Muscle layer of duodenum (tissue), 2 donors: ENCODE measurements at regions not wholly inside any gene's neighbourhood (a gene's known extent, or its start where the extent isn't known, plus 50 kb on each side); places are given as distances from the start of the nearest gene placed in this dataset.

Experiments
- H3K27ac ChIP-seq: one replicate; pipeline ENCODE4 v1.7.0; 2013; ENCODE audit warnings: mild to moderate bottlenecking, low read length
- H3K27me3 ChIP-seq: one replicate; pipeline ENCODE4 v1.7.0; 2013; ENCODE audit warnings: low read depth, mild to moderate bottlenecking, control low read depth, low read length
- H3K36me3 ChIP-seq, 2 donors: one replicate each; pipeline ENCODE4 v1.7.0; 2013; ENCODE audit warnings: low read length in 2 of 2, control low read depth in 1 of 2, mild to moderate bottlenecking in 1 of 2; ENCODE audit not compliant: insufficient read depth in 2 of 2, control insufficient read depth in 1 of 2
- H3K4me1 ChIP-seq, 2 donors: one replicate each; pipeline ENCODE4 v1.7.0; 2013; ENCODE audit warnings: low read length in 2 of 2, mild to moderate bottlenecking in 2 of 2, control low read depth in 1 of 2, moderate library complexity in 1 of 2; ENCODE audit not compliant: insufficient read depth in 2 of 2, control insufficient read depth in 1 of 2
- H3K4me3 ChIP-seq, 2 donors: one replicate each; pipeline ENCODE4 v1.7.0; 2013; ENCODE audit warnings: low read length in 2 of 2, low read depth in 1 of 2, mild to moderate bottlenecking in 1 of 2
- H3K9me3 ChIP-seq, 2 donors: one replicate each; pipeline ENCODE4 v1.7.0; 2013; ENCODE audit warnings: low read length in 2 of 2, control low read depth in 1 of 2, mild to moderate bottlenecking in 1 of 2; ENCODE audit not compliant: control insufficient read depth in 1 of 2
- donor health status: healthy.

GRCh38 chr13:81318231-81319019 lies 977.5 kb upstream of the SPRY2 start:
- no peaks in the 10 kb centered on the region for H3K27me3 ChIP-seq
- no peaks in the 10 kb centered on the region for H3K9me3 ChIP-seq
- H3K4me3 ChIP-seq = no peak overlapping the region
- H3K36me3 ChIP-seq = no peaks in the 10 kb centered on the region
- no peak overlapping the region for H3K27ac ChIP-seq
- H3K4me1 ChIP-seq = no peaks in the 10 kb centered on the region

- Histone ChIP-seq H3K27me3 (no peaks in the 10 kb centered on the region), H3K4me3 (no peak overlapping the region), H3K36me3 (no peaks in the 10 kb centered on the region), H3K9me3 (no peaks in the 10 kb centered on the region), H3K4me1 (no peaks in the 10 kb centered on the region), H3K27ac (no peak overlapping the region)
These were observed 973.5 kb upstream of the SPRY2 start for GRCh38 chr13:81314461-81314860.

GRCh38 chr13:81305928-81306327 lies 965.0 kb upstream of the SPRY2 start:
- H3K36me3 ChIP-seq = no peaks in the 10 kb centered on the region
- no peaks in the 10 kb centered on the region for H3K27me3 ChIP-seq
- no peak overlapping the region for H3K4me3 ChIP-seq
- no peaks in the 10 kb centered on the region for H3K4me1 ChIP-seq
- H3K27ac ChIP-seq = no peak overlapping the region
- H3K9me3 ChIP-seq = no peaks in the 10 kb centered on the region

DNA sequence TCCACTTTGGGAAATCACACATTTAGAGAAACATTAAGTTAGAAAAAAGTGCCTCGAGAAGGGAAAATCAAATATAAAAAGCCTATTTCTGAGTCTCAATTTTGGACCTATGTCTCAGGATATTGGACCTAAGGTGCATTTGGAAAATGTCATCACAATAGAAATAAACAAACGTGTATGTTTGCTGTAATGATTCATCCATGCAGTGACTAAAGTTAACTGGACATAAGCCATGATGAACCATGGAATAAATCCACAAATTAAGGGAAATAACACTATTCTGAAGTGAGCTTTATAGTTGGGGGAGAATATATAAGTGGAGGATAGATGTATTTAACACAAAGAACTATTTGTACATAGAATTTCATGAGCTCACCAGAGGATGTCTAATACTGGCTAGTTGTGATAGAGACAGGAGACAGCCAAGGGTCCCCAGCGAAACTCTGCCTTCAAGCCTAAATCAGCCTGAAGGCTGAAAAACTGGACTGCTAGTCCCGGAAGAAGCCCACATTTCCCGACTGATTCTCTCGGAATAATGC lies 963.3 kb upstream of the SPRY2 start:
- no peaks in the 10 kb centered on the region for H3K27me3 ChIP-seq

GRCh38 chr13:81302677-81303076 lies 961.8 kb upstream of the SPRY2 start:
- H3K9me3 ChIP-seq = no peaks in the 10 kb centered on the region
- no peak overlapping the region for H3K27ac ChIP-seq
- H3K4me3 ChIP-seq = no peak overlapping the region
- no peaks in the 10 kb centered on the region for H3K4me1 ChIP-seq
- no peaks in the 10 kb centered on the region for H3K36me3 ChIP-seq
- H3K27me3 ChIP-seq = no peaks in the 10 kb centered on the region

More for the DNA sequence above, 963.3 kb upstream of the SPRY2 start:
- H3K4me3 ChIP-seq = no peak overlapping the region
- no peak overlapping the region for H3K27ac ChIP-seq
- H3K9me3 ChIP-seq = no peaks in the 10 kb centered on the region
- H3K36me3 ChIP-seq = no peaks in the 10 kb centered on the region
- H3K4me1 ChIP-seq = no peaks in the 10 kb centered on the region

DNA sequence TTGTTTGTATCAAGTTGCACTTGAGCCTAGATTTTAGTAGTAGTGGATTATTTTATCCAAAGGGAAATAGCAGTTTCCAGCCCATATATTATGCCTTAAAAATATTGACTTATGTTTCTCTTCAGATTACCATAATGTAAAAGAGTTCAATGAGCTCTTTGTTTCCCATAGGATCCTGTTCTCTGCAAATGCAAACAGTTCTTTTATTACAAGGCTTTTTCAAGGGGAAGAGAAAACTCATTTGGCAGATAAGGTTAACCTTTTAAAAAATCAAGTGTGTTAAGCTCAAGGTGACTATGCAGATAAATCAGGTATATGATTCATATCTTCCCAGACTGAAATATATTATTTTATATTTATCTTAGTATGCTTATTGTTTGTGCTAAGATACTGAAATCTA lies 961.2 kb upstream of the SPRY2 start:
- H3K9me3 ChIP-seq = no peaks in the 10 kb centered on the region
- no peaks in the 10 kb centered on the region for H3K27me3 ChIP-seq
- no peaks in the 10 kb centered on the region for H3K36me3 ChIP-seq
- H3K27ac ChIP-seq = no peak overlapping the region
- H3K4me1 ChIP-seq = no peaks in the 10 kb centered on the region
- no peak overlapping the region for H3K4me3 ChIP-seq

DNA sequence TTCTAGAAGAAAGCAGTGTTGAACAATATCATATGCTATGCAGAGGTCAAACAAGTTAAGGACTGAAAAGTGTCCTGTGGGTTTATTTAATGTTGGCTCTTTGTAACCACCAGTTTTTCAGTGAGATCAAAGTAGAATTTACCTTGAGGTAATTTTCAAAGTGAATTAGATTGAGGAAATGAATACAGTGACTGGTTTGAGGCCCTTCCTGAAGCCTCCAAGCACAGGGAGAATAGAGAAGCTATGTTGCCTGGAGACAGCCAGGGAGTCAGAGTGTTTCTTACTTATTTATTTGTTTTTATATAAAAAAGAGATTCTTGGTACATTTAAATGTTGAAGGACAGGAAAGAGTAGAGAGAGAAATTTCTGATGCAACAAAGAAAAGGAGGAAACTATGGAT lies 954.3 kb upstream of the SPRY2 start:
- no peaks in the 10 kb centered on the region for H3K27me3 ChIP-seq
- no peak overlapping the region for H3K27ac ChIP-seq
- no peak overlapping the region for H3K4me3 ChIP-seq
- H3K4me1 ChIP-seq = no peaks in the 10 kb centered on the region
- no peaks in the 10 kb centered on the region for H3K9me3 ChIP-seq
- H3K36me3 ChIP-seq = no peaks in the 10 kb centered on the region

DNA sequence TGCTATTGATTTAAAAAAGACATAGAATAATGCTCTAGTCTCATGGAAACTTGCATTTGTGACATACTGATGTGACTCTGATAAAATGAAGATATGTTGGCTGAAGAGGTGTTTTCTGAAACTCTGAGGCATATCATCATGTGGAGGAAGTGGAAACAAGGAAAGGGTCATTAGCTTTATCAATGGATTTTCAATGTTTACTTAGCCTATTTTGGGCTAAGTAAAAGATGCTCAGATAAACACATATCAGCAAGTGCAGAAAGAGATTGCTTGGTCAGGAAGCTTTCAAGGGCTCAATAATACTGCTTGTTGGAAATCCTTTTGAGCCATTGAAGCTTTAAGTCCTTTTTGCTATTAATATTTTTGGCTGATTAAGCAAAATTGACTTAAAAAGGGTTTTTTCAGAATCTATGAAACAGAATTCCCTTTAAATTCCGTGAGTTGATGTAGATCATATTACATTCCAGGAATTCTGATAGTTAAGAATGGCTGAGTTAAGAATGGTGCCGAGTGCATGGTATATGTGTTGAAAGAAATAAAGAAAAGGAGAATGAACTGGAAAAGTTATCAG lies 952.8 kb upstream of the SPRY2 start:
- H3K9me3 ChIP-seq = no peaks in the 10 kb centered on the region
- no peaks in the 10 kb centered on the region for H3K36me3 ChIP-seq
- no peak overlapping the region for H3K27ac ChIP-seq
- no peak overlapping the region for H3K4me3 ChIP-seq
- no peaks in the 10 kb centered on the region for H3K4me1 ChIP-seq
- H3K27me3 ChIP-seq = no peaks in the 10 kb centered on the region

GRCh38 chr13:81283561-81283960 lies 942.6 kb upstream of the SPRY2 start:
- H3K36me3 ChIP-seq = no peaks in the 10 kb centered on the region
- no peaks in the 10 kb centered on the region for H3K27me3 ChIP-seq
- H3K27ac ChIP-seq = no peak overlapping the region
- no peaks in the 10 kb centered on the region for H3K4me1 ChIP-seq
- H3K4me3 ChIP-seq = no peak overlapping the region
- no peaks in the 10 kb centered on the region for H3K9me3 ChIP-seq

GRCh38 chr13:81283062-81283461 lies 942.1 kb upstream of the SPRY2 start:
- no peaks in the 10 kb centered on the region for H3K36me3 ChIP-seq
- H3K4me3 ChIP-seq = no peak overlapping the region
- no peaks in the 10 kb centered on the region for H3K9me3 ChIP-seq
- no peaks in the 10 kb centered on the region for H3K27me3 ChIP-seq
- no peaks in the 10 kb centered on the region for H3K4me1 ChIP-seq
- no peak overlapping the region for H3K27ac ChIP-seq

DNA sequence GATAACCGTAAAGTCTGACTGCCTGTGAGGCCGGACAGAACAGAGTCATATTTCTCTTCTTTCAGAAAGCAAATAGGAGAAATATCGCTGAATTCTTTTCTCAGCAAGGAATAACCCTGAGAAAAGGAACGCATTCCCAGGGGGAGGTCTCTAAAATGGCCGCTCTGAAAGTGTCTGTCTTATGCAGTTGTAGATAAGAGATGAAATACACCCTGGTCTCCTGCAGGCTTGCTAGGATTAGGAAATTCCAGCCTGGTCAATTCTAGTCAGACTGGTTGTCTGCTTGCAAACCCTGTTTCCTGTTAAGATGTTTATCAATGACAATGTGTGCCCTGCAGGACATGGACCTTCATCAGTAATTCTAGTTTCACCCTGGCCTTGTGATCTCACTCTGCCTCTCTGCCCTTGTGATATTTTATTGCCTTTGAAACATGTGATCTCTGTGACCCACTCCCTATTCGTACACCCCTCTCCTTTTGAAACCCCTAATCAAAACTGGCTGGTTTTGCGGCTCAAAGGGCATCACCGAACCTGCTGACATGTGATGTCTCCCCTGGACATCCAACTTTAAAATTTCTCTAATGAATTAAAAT lies 934.8 kb upstream of the SPRY2 start:
- H3K4me3 ChIP-seq = no peak overlapping the region
- H3K4me1 ChIP-seq = no peaks in the 10 kb centered on the region
- H3K36me3 ChIP-seq = no peaks in the 10 kb centered on the region
- no peak overlapping the region for H3K27ac ChIP-seq
- H3K27me3 ChIP-seq = no peaks in the 10 kb centered on the region
- H3K9me3 ChIP-seq = peaks cover 0 to 4% of the 10 kb centered on the region in 2 donors
